Fibroblast of lung (primary cell): ENCODE measurements at regions not wholly inside any gene's neighbourhood (a gene's known extent, or its start where the extent isn't known, plus 50 kb on each side); places are given as distances from the start of the nearest gene placed in this dataset.

ENCODE experiments used
- CTCF ChIP-seq, 2 donors: IDR thresholded peaks in 1 of 2; conservative IDR thresholded peaks in 1 of 2; 1 replicate in 1 of 2; 2 replicates in 1 of 2; pipeline ENCODE4 v1.5.1; 2011 to 2012; ENCODE audit warnings: low read length in 2 of 2, control low read depth in 1 of 2, inconsistent platforms in 1 of 2, low read depth in 1 of 2, mild to moderate bottlenecking in 1 of 2
- EZH2 ChIP-seq: IDR thresholded peaks from 2 replicates; pipeline ENCODE4 v1.5.1; 2012; ENCODE audit warnings: low read length, control low read depth, mild to moderate bottlenecking; ENCODE audit errors: missing control alignments

GRCh38 chr9:28053096-28053777 lies 480.0 kb upstream of the C9orf72 start:
- TF ChIP-seq CTCF (conservative IDR thresholded peaks at IDR 0.05 in 1 of 2, IDR thresholded peaks at IDR 0.05 in 1 of 2; ENCODE audit: low read depth in 1 of 2, low read length in 2 of 2) (no peak), EZH2 (no peak)
